HG03460 (cell line): ENCODE measurements at regions not wholly inside any gene's neighbourhood (a gene's known extent, or its start where the extent isn't known, plus 50 kb on each side); places are given as distances from the start of the nearest gene placed in this dataset.

Source experiments
- ATAC-seq: cut with Tn5 transposase; IDR thresholded peaks from one replicate; pipeline ENCODE4 v1.9.1; 2021; ENCODE audit not compliant: unreplicated experiment

GRCh38 chr12:41777064-41777790 lies 367.4 kb downstream of the GXYLT1 start:
- no peak for ATAC-seq

- no peak for ATAC-seq
Observed at GRCh38 chr12:41772478-41772877, 372.2 kb downstream of the GXYLT1 start.

GRCh38 chr12:41769810-41770209 lies 374.9 kb downstream of the GXYLT1 start:
- peak; percentile 78 for ATAC-seq

GRCh38 chr12:41768456-41768855 lies 376.2 kb downstream of the GXYLT1 start:
- no peak for ATAC-seq

GRCh38 chr12:41762691-41763090 lies 382.0 kb downstream of the GXYLT1 start:
- ATAC-seq: no peak

DNA sequence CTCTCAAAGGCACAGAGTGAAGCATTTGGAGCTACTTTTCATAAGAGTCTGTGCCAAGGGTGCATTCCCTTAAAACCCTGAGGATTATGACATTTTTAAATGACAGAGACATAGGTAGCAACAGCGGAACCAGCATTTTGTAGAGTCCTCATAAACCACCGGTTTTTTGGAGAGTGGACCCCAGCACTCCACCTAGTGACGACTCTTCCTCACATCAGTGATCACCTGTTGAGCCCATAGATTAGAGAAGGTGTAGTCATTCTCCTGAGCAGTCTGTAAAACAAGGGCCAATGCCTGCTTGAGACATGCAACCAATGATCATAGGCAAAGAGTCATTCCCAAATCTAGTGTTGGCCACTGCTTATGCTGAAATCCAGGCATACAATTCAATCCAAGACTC lies 399.1 kb downstream of the GXYLT1 start:
- no peak for ATAC-seq

DNA sequence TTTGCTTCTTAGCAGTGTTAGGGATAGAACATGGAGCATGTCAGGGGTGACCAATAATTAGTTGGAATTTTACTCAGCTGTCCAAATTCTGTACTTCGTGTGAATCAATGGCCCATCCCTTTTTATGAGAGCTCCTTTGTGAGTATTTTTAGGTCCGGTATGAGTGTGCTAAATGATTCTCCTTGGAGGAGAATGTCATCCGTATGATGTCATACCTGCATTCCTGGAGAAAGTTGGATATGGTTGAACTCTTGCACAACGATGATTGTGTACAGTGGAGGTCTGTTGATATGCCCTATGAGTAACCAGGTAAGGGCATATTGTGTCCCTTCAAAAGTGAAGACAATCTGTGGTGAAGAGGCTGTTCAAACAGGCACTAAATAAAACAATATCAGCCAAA lies 400.8 kb downstream of the GXYLT1 start:
- no peak for ATAC-seq

GRCh38 chr12:41739066-41739465 lies 405.6 kb downstream of the GXYLT1 start:
- no peak for ATAC-seq

DNA sequence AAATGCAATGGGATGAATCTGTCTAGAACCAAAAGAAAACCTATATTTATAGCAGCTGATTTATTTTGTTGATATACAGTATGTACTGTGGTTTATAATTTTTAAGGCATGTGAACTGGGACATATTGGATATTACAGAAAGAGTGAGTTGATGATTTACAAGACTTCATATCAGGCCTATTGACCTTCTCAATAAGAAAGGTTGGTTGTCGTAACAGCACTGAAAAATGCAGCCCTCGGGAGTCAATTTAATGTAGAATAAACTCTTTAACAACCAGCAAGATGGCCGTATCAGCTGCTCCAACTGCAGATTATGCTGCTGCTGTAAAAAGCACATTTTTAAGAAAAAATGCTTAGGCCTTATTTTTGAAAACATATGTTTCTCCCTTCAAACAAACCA lies 407.3 kb downstream of the GXYLT1 start:
- ATAC-seq: no peak

DNA sequence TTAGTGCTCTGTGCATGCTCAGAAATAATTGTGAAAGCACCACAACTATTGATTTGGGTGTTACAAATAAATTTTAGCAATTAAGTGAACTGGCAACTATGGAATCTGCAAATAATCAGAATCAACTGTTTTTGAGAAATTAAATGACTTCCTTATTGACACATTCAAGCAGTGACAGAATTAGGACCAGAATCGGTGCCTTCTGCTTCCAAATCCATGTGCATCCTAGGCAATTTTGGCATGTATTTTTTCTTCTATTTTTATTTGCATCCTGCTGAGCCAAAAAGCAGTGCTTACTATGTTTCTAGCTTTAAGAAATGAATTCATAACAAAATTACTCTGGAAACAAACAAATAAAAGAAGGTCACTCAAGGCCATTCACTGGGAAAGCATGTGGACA lies 408.2 kb downstream of the GXYLT1 start:
- ATAC-seq: no peak

- no peak for ATAC-seq
Observed at GRCh38 chr12:41731691-41732090, 413.0 kb downstream of the GXYLT1 start.

DNA sequence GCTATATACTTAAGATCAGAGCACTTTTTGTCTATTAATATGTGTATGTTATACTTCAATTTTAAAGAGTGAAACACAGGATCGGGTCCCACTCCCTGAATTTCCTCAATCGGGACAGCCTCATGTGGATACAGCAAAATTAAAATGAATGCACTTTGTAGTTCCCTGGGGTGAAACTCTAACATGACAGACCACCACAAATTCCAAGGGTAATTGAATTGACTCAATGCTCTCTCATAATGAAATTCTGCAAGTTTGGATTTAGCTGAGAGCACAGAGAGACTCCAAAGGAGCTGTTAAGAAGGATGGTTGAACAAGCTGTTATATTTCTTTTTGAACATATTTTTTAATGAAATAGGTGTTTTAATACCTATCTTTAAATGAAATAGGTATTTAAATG lies 413.6 kb downstream of the GXYLT1 start:
- ATAC-seq: no peak

GRCh38 chr12:41724216-41724615 lies 420.5 kb downstream of the GXYLT1 start:
- no peak for ATAC-seq

- no peak for ATAC-seq
Observed at GRCh38 chr12:41719214-41719613, 425.5 kb downstream of the GXYLT1 start.

- no peak for ATAC-seq
Observed at GRCh38 chr12:41715256-41715655, 429.4 kb downstream of the GXYLT1 start.

DNA sequence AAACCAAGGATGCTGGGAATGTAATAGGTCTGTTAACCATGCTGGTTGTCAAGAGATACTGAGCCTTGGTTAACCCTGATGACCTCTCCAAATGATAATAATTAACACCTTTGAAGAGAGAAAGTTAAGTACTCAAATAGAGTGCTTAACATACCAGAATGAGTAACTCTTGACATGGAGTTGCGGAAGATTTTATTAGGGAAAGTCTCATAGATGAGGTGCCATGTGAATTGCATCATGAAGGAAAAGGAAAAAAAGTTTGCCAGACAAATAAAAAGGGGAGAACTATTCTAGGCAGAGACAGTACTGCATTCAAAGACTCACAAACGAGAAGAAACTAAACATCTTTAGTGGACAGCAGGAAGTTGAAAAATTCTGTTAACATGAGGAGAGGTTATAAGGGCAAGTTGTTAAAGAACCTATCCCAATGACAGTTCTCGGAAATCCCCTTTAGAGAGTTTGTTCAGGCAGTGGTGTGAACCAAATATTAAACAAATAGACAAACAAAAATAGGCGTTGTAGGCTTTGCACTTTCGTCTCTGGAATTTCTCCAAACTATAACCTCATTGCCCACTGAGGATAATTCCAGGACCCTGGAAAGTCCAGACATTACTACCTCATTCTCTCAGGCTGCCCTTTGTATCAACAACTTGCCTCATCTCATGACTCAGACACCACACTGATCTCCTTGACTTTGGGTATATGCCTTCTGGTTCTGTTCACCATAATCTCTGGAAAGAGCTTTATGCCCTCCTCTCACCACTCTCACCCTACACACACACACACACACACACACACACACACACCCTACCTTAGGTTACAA lies 435.0 kb downstream of the GXYLT1 start:
- ATAC-seq: no peak

DNA sequence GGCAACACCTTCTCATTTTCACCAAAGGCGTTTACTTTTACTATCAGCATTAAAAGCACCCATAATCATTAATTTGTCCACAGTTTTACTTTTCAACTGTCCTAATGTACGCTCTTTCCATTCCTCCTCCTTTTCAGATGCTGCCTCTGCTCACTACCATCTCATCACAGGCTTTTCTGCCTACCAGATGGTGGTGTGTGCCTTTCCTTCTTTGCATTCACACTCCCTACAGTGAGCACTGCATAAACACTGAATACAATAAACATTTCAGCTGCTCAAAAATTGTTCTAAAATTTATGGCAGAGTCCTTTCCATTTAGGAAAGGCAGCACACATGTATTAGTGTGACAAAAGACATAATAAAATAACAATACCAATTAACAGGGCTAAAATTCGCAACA lies 435.7 kb downstream of the GXYLT1 start:
- no peak for ATAC-seq

DNA sequence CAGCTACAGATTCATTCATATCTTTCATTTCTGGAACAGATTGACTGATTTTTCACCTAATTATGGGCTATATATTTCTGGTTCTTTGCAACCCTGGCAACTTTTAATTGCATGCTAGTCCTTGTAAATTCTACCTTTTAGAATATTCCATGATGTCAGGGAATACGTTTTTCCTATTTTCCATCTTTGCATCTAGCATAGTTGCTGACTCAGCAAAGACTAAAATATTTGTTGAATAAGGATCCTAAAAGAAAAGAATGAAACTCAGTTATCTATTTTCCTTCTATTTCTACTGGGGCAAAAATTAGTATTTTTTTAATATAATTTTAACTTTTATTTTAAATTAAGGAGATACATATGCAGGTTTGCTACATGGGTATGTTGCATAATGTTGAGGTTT lies 438.3 kb downstream of the GXYLT1 start:
- no peak for ATAC-seq

GRCh38 chr12:41701943-41702601 lies 442.6 kb downstream of the GXYLT1 start:
- no peak for ATAC-seq

GRCh38 chr12:41700940-41701339 lies 443.7 kb downstream of the GXYLT1 start:
- no peak for ATAC-seq

GRCh38 chr12:41699658-41700057 lies 445.0 kb downstream of the GXYLT1 start:
- no peak for ATAC-seq

DNA sequence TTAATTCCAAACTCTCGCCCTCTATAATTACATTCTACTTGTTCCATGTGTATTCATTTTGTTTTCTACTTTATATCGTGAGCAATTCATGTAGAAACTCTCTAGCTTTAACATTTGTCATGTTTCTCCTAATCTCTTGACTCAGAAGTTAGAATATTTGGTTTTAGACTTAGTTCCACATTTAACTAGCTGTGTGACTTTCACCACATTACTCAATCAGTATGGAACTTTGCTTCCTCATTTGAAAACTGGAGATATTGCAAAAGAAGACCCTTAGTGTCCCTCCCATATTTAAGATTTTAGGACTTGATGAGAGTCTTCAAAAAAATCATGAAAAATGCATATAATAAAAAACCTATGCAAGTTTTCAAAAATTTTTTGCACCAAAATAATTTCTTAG lies 447.5 kb downstream of the GXYLT1 start:
- no peak for ATAC-seq
